Mesodermal cell (in vitro differentiated cells): ENCODE measurements at regions not wholly inside any gene's neighbourhood (a gene's known extent, or its start where the extent isn't known, plus 50 kb on each side); places are given as distances from the start of the nearest gene placed in this dataset.

ENCODE experiments used
- H3K27ac ChIP-seq: 2 replicates; pipeline ENCODE4 v1.7.0; 2013; ENCODE audit warnings: mild to moderate bottlenecking, low read depth, low read length, moderate library complexity; ENCODE audit not compliant: severe bottlenecking
- H3K36me3 ChIP-seq: 2 replicates; pipeline ENCODE4 v1.7.1; 2013; ENCODE audit warnings: mild to moderate bottlenecking, low read length, moderate library complexity; ENCODE audit not compliant: control insufficient read depth, insufficient read depth
- H3K4me1 ChIP-seq: one replicate; pipeline ENCODE4 v1.7.1; 2013; ENCODE audit warnings: mild to moderate bottlenecking, low read length; ENCODE audit not compliant: insufficient read depth, control insufficient read depth, poor library complexity, severe bottlenecking
- H3K4me3 ChIP-seq: 2 replicates; pipeline ENCODE4 v1.7.0; 2013; ENCODE audit warnings: low read length, control low read depth, mild to moderate bottlenecking; ENCODE audit not compliant: insufficient read depth, poor library complexity, severe bottlenecking; ENCODE audit errors: extremely low read depth
- H3K9me3 ChIP-seq: 2 replicates; pipeline ENCODE4 v1.7.1; 2013; ENCODE audit warnings: mild to moderate bottlenecking, low read length, moderate library complexity; ENCODE audit not compliant: control insufficient read depth
- whole genome bisulfite sequencing, 2 experiments: methylation state at CpG; one replicate each; pipeline ENCODE4 v1.1.5; 2013; ENCODE audit warnings: missing lambda C conversion rate in 2 of 2; ENCODE audit not compliant: insufficient coverage in 2 of 2; 5-methylcytosine and 5-hydroxymethylcytosine counted together

GRCh38 chr20:43798291-43799149 is 71.7 kb upstream of the GTSF1L start:
- 84 to 88% methylated on average over 2 of the region's 7 CpGs for WGBS, 2 experiments
- Histone ChIP-seq H3K9me3 (no peaks in the 10 kb centered on the region), H3K4me3 (no peak overlapping the region), H3K4me1 (peaks cover 12% of the 10 kb centered on the region), H3K36me3 (no peaks in the 10 kb centered on the region), H3K27ac (no peak overlapping the region)

- Histone ChIP-seq H3K4me3 (no peak overlapping the region), H3K4me1 (peaks cover 3% of the 10 kb centered on the region), H3K27ac (no peak overlapping the region), H3K9me3 (peaks cover 12% of the 10 kb centered on the region), H3K36me3 (no peaks in the 10 kb centered on the region)
- 67 to 95% methylated on average over 2 of the region's 2 CpGs for WGBS, 2 experiments
Measured at GRCh38 chr20:43794326-43794725, 67.5 kb upstream of the GTSF1L start.

- Histone ChIP-seq H3K9me3 (peaks cover 12% of the 10 kb centered on the region), H3K27ac (no peak overlapping the region), H3K4me3 (no peak overlapping the region), H3K4me1 (no peaks in the 10 kb centered on the region), H3K36me3 (no peaks in the 10 kb centered on the region)
Measured at GRCh38 chr20:43789593-43789992, 62.8 kb upstream of the GTSF1L start.

- no peak overlapping the region for H3K27ac ChIP-seq
- 80% methylated on average over 1 of the region's 2 CpGs; no CpG with 5 or more reads in 1 of the 2 experiments for WGBS, 2 experiments
- H3K4me3 ChIP-seq, result no peak overlapping the region
- H3K36me3 ChIP-seq, result no peaks in the 10 kb centered on the region
- H3K4me1 ChIP-seq, result no peaks in the 10 kb centered on the region
- H3K9me3 ChIP-seq, result peaks cover 12% of the 10 kb centered on the region
Measured at GRCh38 chr20:43787937-43788336, 61.1 kb upstream of the GTSF1L start.

GRCh38 chr20:43786885-43787284 is 60.1 kb upstream of the GTSF1L start:
- Histone ChIP-seq H3K4me3 (no peak overlapping the region), H3K36me3 (no peaks in the 10 kb centered on the region)
- 90 to 100% methylated on average over 1 to 2 of the region's 5 CpGs for WGBS, 2 experiments

GRCh38 chr20:43781215-43781614 is 54.4 kb upstream of the GTSF1L start:
- WGBS, 2 experiments, result 91 to 95% methylated on average over 3 of the region's 3 CpGs

More at GRCh38 chr20:43786885-43787284, 60.1 kb upstream of the GTSF1L start:
- Histone ChIP-seq H3K27ac (no peak overlapping the region), H3K9me3 (peaks cover 2% of the 10 kb centered on the region), H3K4me1 (no peaks in the 10 kb centered on the region)

GRCh38 chr20:43778375-43778774 is 51.6 kb upstream of the GTSF1L start:
- H3K36me3 ChIP-seq, result no peaks in the 10 kb centered on the region
- H3K9me3 ChIP-seq, result peaks cover 11% of the 10 kb centered on the region
- WGBS, 2 experiments, result 100% methylated on average over 1 of the region's 2 CpGs; no CpG with 5 or more reads in 1 of the 2 experiments
- no peak overlapping the region for H3K4me3 ChIP-seq
- no peaks in the 10 kb centered on the region for H3K4me1 ChIP-seq
- H3K27ac ChIP-seq, result no peak overlapping the region

More at GRCh38 chr20:43781215-43781614, 54.4 kb upstream of the GTSF1L start:
- no peaks in the 10 kb centered on the region for H3K4me1 ChIP-seq
- H3K9me3 ChIP-seq, result peaks cover 11% of the 10 kb centered on the region
- H3K4me3 ChIP-seq, result no peak overlapping the region
- H3K36me3 ChIP-seq, result no peaks in the 10 kb centered on the region
- no peak overlapping the region for H3K27ac ChIP-seq

- Histone ChIP-seq H3K36me3 (no peaks in the 10 kb centered on the region), H3K9me3 (peaks cover 11% of the 10 kb centered on the region), H3K4me3 (no peak overlapping the region), H3K4me1 (no peaks in the 10 kb centered on the region), H3K27ac (no peak overlapping the region)
- WGBS, 2 experiments, result 89 to 100% methylated on average over 1 of the region's 1 CpG
Measured at GRCh38 chr20:43776691-43777090, 49.9 kb upstream of the GTSF1L start.
